Activated CD4-positive, alpha-beta T cell treated with anti-CD3 and anti-CD28 coated beads for 4 hours (primary cell): ENCODE measurements at regions not wholly inside any gene's neighbourhood (a gene's known extent, or its start where the extent isn't known, plus 50 kb on each side); places are given as distances from the start of the nearest gene placed in this dataset.
"Not testable (repeated sequence)": the region's sequence is repeated elsewhere in the genome, so short reads cannot be mapped to it uniquely, and the experiment has no call there.

Source experiments
- DNase-seq, 2 donors: peaks; one replicate each; pipeline ENCODE4 v3.0.0-alpha.2; 2020

- no peak for DNase-seq
Measured at GRCh38 chr2:57368190-57368589, 678.4 kb upstream of the VRK2 start.

- DNase-seq = no peak
Measured at GRCh38 chr2:57370882-57371585, 675.6 kb upstream of the VRK2 start.

GRCh38 chr2:57372237-57372984 lies 674.2 kb upstream of the VRK2 start:
- no peak for DNase-seq

- no peak for DNase-seq
Measured at GRCh38 chr2:57373530-57373929, 673.1 kb upstream of the VRK2 start.

- DNase-seq = no peak
Measured at GRCh38 chr2:57376985-57377384, 669.6 kb upstream of the VRK2 start.

GRCh38 chr2:57386305-57386704 lies 660.3 kb upstream of the VRK2 start:
- DNase-seq = no peak

GRCh38 chr2:57396355-57397098 lies 650.1 kb upstream of the VRK2 start:
- DNase-seq = no peak

- no peak for DNase-seq
Measured at GRCh38 chr2:57397550-57398360, 648.9 kb upstream of the VRK2 start.

GRCh38 chr2:57399057-57399456 lies 647.5 kb upstream of the VRK2 start:
- no peak for DNase-seq

- DNase-seq = no peak
Measured at GRCh38 chr2:57402096-57402495, 644.5 kb upstream of the VRK2 start.

GRCh38 chr2:57402755-57403154 lies 643.9 kb upstream of the VRK2 start:
- DNase-seq = no peak

- no peak for DNase-seq
Measured at GRCh38 chr2:57407772-57408201, 638.8 kb upstream of the VRK2 start.

GRCh38 chr2:57408587-57408986 lies 638.0 kb upstream of the VRK2 start:
- DNase-seq = no peak

GRCh38 chr2:57417007-57417406 lies 629.6 kb upstream of the VRK2 start:
- no peak for DNase-seq

GRCh38 chr2:57418859-57419346 lies 627.7 kb upstream of the VRK2 start:
- DNase-seq = not testable (repeated sequence)

GRCh38 chr2:57429831-57430230 lies 616.8 kb upstream of the VRK2 start:
- DNase-seq = no peak

- no peak for DNase-seq
Measured at GRCh38 chr2:57432528-57432927, 614.1 kb upstream of the VRK2 start.

- DNase-seq = no peak
Measured at GRCh38 chr2:57434441-57434840, 612.2 kb upstream of the VRK2 start.

GRCh38 chr2:57434972-57435371 lies 611.6 kb upstream of the VRK2 start:
- no peak for DNase-seq

GRCh38 chr2:57437077-57437476 lies 609.5 kb upstream of the VRK2 start:
- no peak for DNase-seq

GRCh38 chr2:57440437-57440836 lies 606.2 kb upstream of the VRK2 start:
- DNase-seq = no peak

GRCh38 chr2:57443086-57443485 lies 603.5 kb upstream of the VRK2 start:
- DNase-seq = no peak
